ENCODE measurements at regions not wholly inside any gene's neighbourhood (a gene's known extent, or its start where the extent isn't known, plus 50 kb on each side); places are given as distances from the start of the nearest gene placed in this dataset.

DNA sequence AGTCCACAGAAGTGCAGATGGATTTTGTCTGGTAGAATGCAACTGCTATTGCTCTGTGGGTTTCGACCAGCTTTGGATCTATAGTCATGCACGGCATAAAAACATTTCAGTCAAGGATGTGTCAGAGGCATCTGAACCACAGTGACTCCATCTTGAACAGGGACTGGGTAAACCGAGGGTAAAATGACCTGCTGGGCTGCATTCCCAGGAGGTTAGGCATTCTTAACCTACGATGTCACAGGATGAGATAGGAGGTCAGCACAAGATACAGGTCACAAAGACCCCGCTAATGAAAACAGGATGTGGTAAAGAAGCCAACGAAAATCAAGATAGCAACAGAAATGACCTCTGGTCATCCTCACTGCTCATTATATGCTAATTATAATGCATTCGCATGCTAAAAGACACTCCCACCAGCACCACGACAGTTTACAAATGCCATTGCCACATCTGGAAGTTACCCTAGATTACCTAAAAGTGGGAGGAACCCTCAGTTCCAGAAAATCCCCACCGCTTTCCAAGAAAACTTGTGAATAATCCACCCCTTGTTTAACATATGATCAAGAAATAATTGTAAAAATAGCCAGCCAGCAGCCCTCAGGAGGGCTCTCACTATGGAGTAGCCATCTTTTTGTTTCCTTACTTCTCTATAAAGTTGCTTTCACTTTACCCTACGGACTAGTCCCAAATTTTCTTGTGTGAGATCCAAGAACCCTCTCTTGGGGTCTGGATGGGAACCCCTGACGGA lies 50.7 kb upstream of the CPXM2 start:
- no peaks in the 10 kb centered on the region for H3K9me3 ChIP-seq
- no peak for DNase-seq (ENCODE audit: low spot score in 2 of 2)
- no peaks in the 10 kb centered on the region for H3K36me3 ChIP-seq
- no peak overlapping the region for H3K27ac ChIP-seq
- no peak for TF ChIP-seq CTCF (IDR thresholded peaks at IDR 0.05)
- H3K4me3 ChIP-seq = no peak overlapping the region
- H3K4me1 ChIP-seq = no peaks in the 10 kb centered on the region
- no peaks in the 10 kb centered on the region for H3K27me3 ChIP-seq
- intact Hi-C loops (cut with DNase I) = no loop called here
